Osteocyte (in vitro differentiated cells): ENCODE measurements at regions not wholly inside any gene's neighbourhood (a gene's known extent, or its start where the extent isn't known, plus 50 kb on each side); places are given as distances from the start of the nearest gene placed in this dataset.

ENCODE experiments used
- DNase-seq: peaks from one replicate; pipeline ENCODE4 v3.0.0; 2021; ENCODE audit warnings: mixed read lengths; ENCODE audit not compliant: unreplicated experiment; ENCODE audit errors: extremely low spot score
- H3K27ac Mint-ChIP-seq: one replicate; pipeline ENCODE4 v1.8.0; 2021; ENCODE audit warnings: mild to moderate bottlenecking, mixed read lengths; ENCODE audit not compliant: unreplicated experiment
- H3K27me3 Mint-ChIP-seq: one replicate; pipeline ENCODE4 v1.8.0; 2021; ENCODE audit warnings: mixed read lengths; ENCODE audit not compliant: unreplicated experiment
- H3K36me3 Mint-ChIP-seq: one replicate; pipeline ENCODE4 v1.8.0; 2021; ENCODE audit warnings: mixed read lengths; ENCODE audit not compliant: unreplicated experiment
- H3K4me1 Mint-ChIP-seq: one replicate; pipeline ENCODE4 v1.8.0; 2021; ENCODE audit warnings: mixed read lengths; ENCODE audit not compliant: unreplicated experiment
- H3K4me3 Mint-ChIP-seq: one replicate; pipeline ENCODE4 v1.8.0; 2021; ENCODE audit warnings: mild to moderate bottlenecking, moderate library complexity, mixed read lengths; ENCODE audit not compliant: unreplicated experiment
- H3K9me3 Mint-ChIP-seq: one replicate; pipeline ENCODE4 v1.8.0; 2021; ENCODE audit warnings: mixed read lengths; ENCODE audit not compliant: unreplicated experiment
- TF ChIP-seq, protein P1 (sequence below): fragments of 200-600 bp; sonication (generic); IDR thresholded peaks from 2 replicates; pipeline ENCODE4 v1.5.0; 2021; ENCODE audit warnings: antibody characterized with exemption, mild to moderate bottlenecking, moderate library complexity

- Mint-ChIP-seq H3K4me1 (peaks cover 49% of the 10 kb centered on the region), H3K27me3 (no peaks in the 10 kb centered on the region), H3K4me3 (no peak overlapping the region), H3K27ac (peak overlapping the region; percentile 89), H3K36me3 (no peaks in the 10 kb centered on the region), H3K9me3 (peaks cover 8% of the 10 kb centered on the region)
- DNase-seq, result no peak
- TF ChIP-seq, protein P1, sequence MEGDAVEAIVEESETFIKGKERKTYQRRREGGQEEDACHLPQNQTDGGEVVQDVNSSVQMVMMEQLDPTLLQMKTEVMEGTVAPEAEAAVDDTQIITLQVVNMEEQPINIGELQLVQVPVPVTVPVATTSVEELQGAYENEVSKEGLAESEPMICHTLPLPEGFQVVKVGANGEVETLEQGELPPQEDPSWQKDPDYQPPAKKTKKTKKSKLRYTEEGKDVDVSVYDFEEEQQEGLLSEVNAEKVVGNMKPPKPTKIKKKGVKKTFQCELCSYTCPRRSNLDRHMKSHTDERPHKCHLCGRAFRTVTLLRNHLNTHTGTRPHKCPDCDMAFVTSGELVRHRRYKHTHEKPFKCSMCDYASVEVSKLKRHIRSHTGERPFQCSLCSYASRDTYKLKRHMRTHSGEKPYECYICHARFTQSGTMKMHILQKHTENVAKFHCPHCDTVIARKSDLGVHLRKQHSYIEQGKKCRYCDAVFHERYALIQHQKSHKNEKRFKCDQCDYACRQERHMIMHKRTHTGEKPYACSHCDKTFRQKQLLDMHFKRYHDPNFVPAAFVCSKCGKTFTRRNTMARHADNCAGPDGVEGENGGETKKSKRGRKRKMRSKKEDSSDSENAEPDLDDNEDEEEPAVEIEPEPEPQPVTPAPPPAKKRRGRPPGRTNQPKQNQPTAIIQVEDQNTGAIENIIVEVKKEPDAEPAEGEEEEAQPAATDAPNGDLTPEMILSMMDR, result no peak
Measured at GRCh38 chr5:33032271-33033070, 321.4 kb downstream of the NPR3 start.

GRCh38 chr5:33033516-33033915 lies 322.4 kb downstream of the NPR3 start:
- Mint-ChIP-seq H3K27me3 (no peaks in the 10 kb centered on the region), H3K9me3 (peaks cover 7% of the 10 kb centered on the region), H3K4me3 (no peak overlapping the region), H3K36me3 (no peaks in the 10 kb centered on the region), H3K4me1 (peaks cover 49% of the 10 kb centered on the region), H3K27ac (peak overlapping the region; percentile 15)
- no peak for DNase-seq
- TF ChIP-seq, protein P1, result no peak

DNA sequence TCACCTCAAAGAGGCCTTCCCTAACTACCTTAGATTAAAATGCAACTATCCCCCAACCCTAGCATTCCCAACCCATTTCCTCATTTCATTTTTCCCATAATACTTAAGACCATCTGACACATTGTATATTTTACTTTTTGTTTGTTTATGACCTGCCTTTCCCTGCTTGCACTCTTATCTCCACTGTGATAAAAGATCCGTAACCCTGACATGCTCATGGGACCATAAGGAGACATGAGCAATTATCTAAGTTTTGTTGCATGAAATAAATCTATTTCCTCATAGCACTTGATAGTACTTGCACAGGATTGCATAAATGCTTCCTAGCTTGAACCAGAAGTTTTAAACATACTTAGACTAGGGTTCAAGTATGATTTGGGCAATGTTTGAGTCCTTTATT lies 323.7 kb downstream of the NPR3 start:
- Mint-ChIP-seq H3K27ac (no peak overlapping the region), H3K36me3 (no peaks in the 10 kb centered on the region), H3K9me3 (no peaks in the 10 kb centered on the region), H3K4me1 (peaks cover 49% of the 10 kb centered on the region), H3K4me3 (no peak overlapping the region), H3K27me3 (no peaks in the 10 kb centered on the region)
- DNase-seq, result no peak
- TF ChIP-seq, protein P1, result no peak

DNA sequence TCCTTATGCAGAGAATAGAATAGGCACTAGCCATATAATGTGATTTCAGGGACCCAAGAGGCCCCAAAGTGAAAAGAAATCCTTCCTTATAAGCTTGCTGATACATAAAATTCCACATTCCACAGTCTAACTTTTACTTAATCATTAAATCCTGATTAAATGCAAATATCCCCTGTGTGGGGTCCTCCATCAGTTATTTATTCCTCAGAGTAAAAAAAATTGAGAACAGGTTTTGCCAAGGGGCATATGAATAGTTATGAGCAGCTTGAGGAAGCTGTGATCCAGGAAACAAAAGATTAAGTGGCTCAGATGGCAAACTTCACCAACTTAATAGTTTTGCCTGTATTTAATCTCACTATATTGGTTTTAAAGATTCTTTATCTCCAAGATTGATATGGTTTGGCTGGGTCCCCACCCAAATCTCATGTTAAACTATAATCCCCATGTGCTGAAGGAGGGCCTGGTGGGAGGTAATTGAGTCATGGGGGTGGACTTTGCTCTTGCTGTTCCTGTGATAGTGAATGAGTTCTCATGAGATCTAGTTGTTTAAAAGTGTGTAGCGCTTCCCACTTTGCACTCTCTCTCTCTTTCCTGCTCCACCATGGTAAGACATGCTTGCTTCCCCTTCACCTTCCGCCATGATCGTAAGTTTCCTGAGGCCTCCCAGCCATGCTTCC lies 324.9 kb downstream of the NPR3 start:
- H3K4me1 Mint-ChIP-seq, result peaks cover 44% of the 10 kb centered on the region
- no peak overlapping the region for H3K27ac Mint-ChIP-seq
- no peaks in the 10 kb centered on the region for H3K9me3 Mint-ChIP-seq
- no peak overlapping the region for H3K4me3 Mint-ChIP-seq
- H3K36me3 Mint-ChIP-seq, result no peaks in the 10 kb centered on the region
- TF ChIP-seq, protein P1, result no peak
- no peak for DNase-seq
- H3K27me3 Mint-ChIP-seq, result no peaks in the 10 kb centered on the region

GRCh38 chr5:33037076-33037475 lies 326.0 kb downstream of the NPR3 start:
- Mint-ChIP-seq H3K27ac (no peak overlapping the region), H3K36me3 (no peaks in the 10 kb centered on the region), H3K4me3 (no peak overlapping the region), H3K9me3 (no peaks in the 10 kb centered on the region), H3K4me1 (peaks cover 34% of the 10 kb centered on the region), H3K27me3 (no peaks in the 10 kb centered on the region)
- no peak for DNase-seq
- TF ChIP-seq, protein P1, result no peak
